GM12872 (cell line): ENCODE measurements at regions not wholly inside any gene's neighbourhood (a gene's known extent, or its start where the extent isn't known, plus 50 kb on each side); places are given as distances from the start of the nearest gene placed in this dataset.

ENCODE experiments used
- CTCF ChIP-seq: IDR thresholded peaks from 3 replicates; pipeline ENCODE4 v1.5.1; 2011; ENCODE audit warnings: low read depth, mild to moderate bottlenecking, low read length, moderate library complexity; ENCODE audit not compliant: insufficient read depth

GRCh38 chr2:122480501-122481243, 725.2 kb downstream of the TSN start:
- TF ChIP-seq CTCF: no peak

- no peak for TF ChIP-seq CTCF
Measured at GRCh38 chr2:122481244-122481622, 725.8 kb downstream of the TSN start.

- no peak for TF ChIP-seq CTCF
Measured at GRCh38 chr2:122481717-122482116, 726.3 kb downstream of the TSN start.

- TF ChIP-seq CTCF: no peak
Measured at GRCh38 chr2:122486086-122486485, 730.6 kb downstream of the TSN start.

GRCh38 chr2:122486705-122487415, 731.4 kb downstream of the TSN start:
- no peak for TF ChIP-seq CTCF

GRCh38 chr2:122491011-122491410, 735.6 kb downstream of the TSN start:
- no peak for TF ChIP-seq CTCF

- no peak for TF ChIP-seq CTCF
Measured at GRCh38 chr2:122500316-122501105, 745.1 kb downstream of the TSN start.
